Thoracic aorta (tissue), 2 donors: ENCODE measurements at regions not wholly inside any gene's neighbourhood (a gene's known extent, or its start where the extent isn't known, plus 50 kb on each side); places are given as distances from the start of the nearest gene placed in this dataset.

Experiments
- ATAC-seq: fragments of 150-250 bp; one replicate; pipeline ENCODE4 v1.8.0; 2017; ENCODE audit warnings: low read depth; ENCODE audit not compliant: insufficient number of reproducible peaks, low FRiP score
- DNase-seq: peaks from one replicate; pipeline ENCODE4 v3.0.0-alpha.2; 2020; ENCODE audit warnings: low spot score
- H3K27ac ChIP-seq, 2 donors: fragments of 200-600 bp; sonication (generic); 1 replicate in 1 of 2; 2 replicates in 1 of 2; pipeline ENCODE4 v1.5.1; 2016; ENCODE audit warnings: mild to moderate bottlenecking in 2 of 2, moderate library complexity in 2 of 2
- H3K27me3 ChIP-seq: fragments of 200-600 bp; sonication (generic); replicated peaks from 2 replicates; pipeline ENCODE4 v1.6.0; 2016; ENCODE audit warnings: mild to moderate bottlenecking; ENCODE audit not compliant: insufficient read depth
- H3K36me3 ChIP-seq: fragments of 200-600 bp; sonication (generic); one replicate; pipeline ENCODE4 v1.5.1; 2016
- H3K4me1 ChIP-seq, 2 donors: fragments of 200-600 bp; sonication (generic); 1 replicate in 1 of 2; 2 replicates in 1 of 2; pipeline versions ENCODE4 v1.5.1 to v1.6.0; 2016; ENCODE audit warnings: low read depth in 2 of 2, mild to moderate bottlenecking in 1 of 2; ENCODE audit not compliant: control insufficient read depth in 1 of 2
- H3K4me3 ChIP-seq: fragments of 200-600 bp; sonication (generic); 2 replicates; pipeline ENCODE4 v1.5.1; 2016; ENCODE audit warnings: mild to moderate bottlenecking
- H3K9me3 ChIP-seq: fragments of 200-600 bp; sonication (generic); 2 replicates; pipeline ENCODE4 v1.5.1; 2016
- CTCF ChIP-seq: fragments of 200-600 bp; sonication (generic); IDR thresholded peaks from one replicate; pipeline ENCODE4 v1.5.1; 2019; ENCODE audit warnings: antibody characterized with exemption

- H3K4me1 ChIP-seq, result no peaks in the 10 kb centered on the region
- H3K27ac ChIP-seq, result no peak overlapping the region
- no peaks in the 10 kb centered on the region for H3K27me3 ChIP-seq
- no peak for DNase-seq
- H3K36me3 ChIP-seq, result no peaks in the 10 kb centered on the region
- ATAC-seq, result no peak
- no peak overlapping the region for H3K4me3 ChIP-seq
- H3K9me3 ChIP-seq, result no peaks in the 10 kb centered on the region
- TF ChIP-seq CTCF, result no peak
Observed at GRCh38 chr12:73390261-73390660, 1118.1 kb downstream of the TRHDE start.

GRCh38 chr12:73413051-73413450 is 1124.6 kb upstream of the ATXN7L3B start:
- ATAC-seq, result no peak
- H3K27ac ChIP-seq, result no peak overlapping the region
- DNase-seq, result no peak
- H3K36me3 ChIP-seq, result no peaks in the 10 kb centered on the region
- no peak for TF ChIP-seq CTCF
- no peak overlapping the region for H3K4me3 ChIP-seq
- H3K4me1 ChIP-seq, result no peaks in the 10 kb centered on the region
- H3K27me3 ChIP-seq, result no peaks in the 10 kb centered on the region
- peaks cover 6% of the 10 kb centered on the region for H3K9me3 ChIP-seq

- TF ChIP-seq CTCF, result no peak
- H3K4me1 ChIP-seq, result no peaks in the 10 kb centered on the region
- H3K36me3 ChIP-seq, result no peaks in the 10 kb centered on the region
- DNase-seq, result no peak
- H3K27ac ChIP-seq, result no peak overlapping the region
- no peak for ATAC-seq
- peaks cover 6% of the 10 kb centered on the region for H3K9me3 ChIP-seq
- H3K27me3 ChIP-seq, result no peaks in the 10 kb centered on the region
- no peak overlapping the region for H3K4me3 ChIP-seq
Observed at GRCh38 chr12:73413974-73414373, 1123.7 kb upstream of the ATXN7L3B start.

GRCh38 chr12:73414926-73415325 is 1122.7 kb upstream of the ATXN7L3B start:
- ATAC-seq, result no peak
- H3K27me3 ChIP-seq, result no peaks in the 10 kb centered on the region
- H3K4me3 ChIP-seq, result no peak overlapping the region
- H3K27ac ChIP-seq, result no peak overlapping the region
- no peaks in the 10 kb centered on the region for H3K4me1 ChIP-seq
- no peak for TF ChIP-seq CTCF
- H3K9me3 ChIP-seq, result peaks cover 6% of the 10 kb centered on the region
- DNase-seq, result no peak
- H3K36me3 ChIP-seq, result no peaks in the 10 kb centered on the region

- ATAC-seq, result no peak
- H3K36me3 ChIP-seq, result no peaks in the 10 kb centered on the region
- TF ChIP-seq CTCF, result no peak
- no peaks in the 10 kb centered on the region for H3K4me1 ChIP-seq
- peaks cover 5% of the 10 kb centered on the region for H3K9me3 ChIP-seq
- no peak overlapping the region for H3K27ac ChIP-seq
- no peak overlapping the region for H3K4me3 ChIP-seq
- no peak for DNase-seq
- no peaks in the 10 kb centered on the region for H3K27me3 ChIP-seq
Observed at GRCh38 chr12:73418541-73418940, 1119.1 kb upstream of the ATXN7L3B start.
